WI38 (cell line): ENCODE measurements at regions not wholly inside any gene's neighbourhood (a gene's known extent, or its start where the extent isn't known, plus 50 kb on each side); places are given as distances from the start of the nearest gene placed in this dataset.

Experiments used
- H3K4me3 ChIP-seq: 2 replicates; pipeline ENCODE4 v1.5.1; 2011; ENCODE audit warnings: low read depth, mild to moderate bottlenecking, control low read depth, low read length
- CTCF ChIP-seq: IDR thresholded peaks from 2 replicates; pipeline ENCODE4 v1.5.1; 2012; ENCODE audit warnings: low read depth, mild to moderate bottlenecking, control low read depth, low read length

DNA sequence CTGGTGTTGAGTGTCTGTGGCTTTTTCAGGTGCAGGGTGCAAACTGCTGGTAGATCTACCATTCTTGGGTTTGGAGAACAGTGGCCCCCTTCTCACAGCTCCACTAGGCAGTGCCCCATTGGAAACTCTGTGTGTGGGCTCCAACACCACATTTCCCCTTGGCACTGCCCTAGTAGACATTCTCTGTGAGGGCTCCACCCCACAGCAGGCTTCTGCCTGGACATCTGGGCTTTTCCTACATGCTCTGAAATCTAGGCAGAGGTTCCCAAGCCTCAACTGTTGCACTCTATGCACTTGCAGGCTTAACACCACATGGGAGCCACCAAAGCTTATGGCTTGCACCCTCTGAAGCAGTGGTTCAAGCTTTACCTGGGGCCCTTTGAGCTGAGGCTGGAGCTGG lies 80.9 kb downstream of the BARX1 start:
- TF ChIP-seq CTCF = no peak
- H3K4me3 ChIP-seq = no peak overlapping the region

DNA sequence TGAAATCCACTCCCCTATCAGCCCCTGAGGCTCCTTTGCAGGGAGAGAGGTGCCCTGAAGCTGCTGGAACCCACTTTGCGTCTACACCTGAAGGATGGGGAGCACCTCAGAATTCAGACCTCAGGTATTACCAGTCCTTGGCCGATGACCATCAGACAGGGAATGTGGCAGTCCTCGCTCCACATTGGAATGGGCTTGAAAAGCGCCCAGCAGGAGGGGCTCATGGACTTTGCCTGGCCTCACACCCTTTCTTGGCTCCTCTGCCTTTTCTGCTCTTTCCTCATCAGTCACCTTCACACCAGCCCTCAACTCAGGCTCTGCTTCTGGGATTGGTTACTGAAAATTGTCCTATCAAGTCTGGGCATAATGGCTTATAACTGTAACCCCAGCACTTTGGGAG lies 83.9 kb downstream of the BARX1 start:
- no peak for TF ChIP-seq CTCF
- no peak overlapping the region for H3K4me3 ChIP-seq

DNA sequence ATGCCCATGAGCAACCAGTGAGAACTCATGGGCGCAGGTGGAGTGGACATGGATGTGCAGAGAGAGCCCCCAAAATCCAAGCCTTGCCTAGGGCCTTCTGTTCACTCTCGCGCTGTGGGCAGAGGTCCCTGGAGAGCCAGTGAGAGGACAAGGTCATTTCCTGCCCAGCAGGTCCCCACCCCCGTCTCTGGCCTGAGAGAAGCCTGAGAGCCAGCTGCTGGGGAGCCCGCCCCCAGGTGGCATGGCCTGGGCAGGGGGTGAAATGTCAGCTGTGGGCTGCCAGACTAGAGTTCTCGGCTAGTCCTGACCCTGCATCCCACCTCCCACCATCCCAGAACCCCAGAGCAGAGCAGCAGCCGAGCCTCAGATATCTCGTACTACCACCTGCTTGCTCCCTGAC lies 85.3 kb downstream of the BARX1 start:
- H3K4me3 ChIP-seq = no peak overlapping the region
- no peak for TF ChIP-seq CTCF

DNA sequence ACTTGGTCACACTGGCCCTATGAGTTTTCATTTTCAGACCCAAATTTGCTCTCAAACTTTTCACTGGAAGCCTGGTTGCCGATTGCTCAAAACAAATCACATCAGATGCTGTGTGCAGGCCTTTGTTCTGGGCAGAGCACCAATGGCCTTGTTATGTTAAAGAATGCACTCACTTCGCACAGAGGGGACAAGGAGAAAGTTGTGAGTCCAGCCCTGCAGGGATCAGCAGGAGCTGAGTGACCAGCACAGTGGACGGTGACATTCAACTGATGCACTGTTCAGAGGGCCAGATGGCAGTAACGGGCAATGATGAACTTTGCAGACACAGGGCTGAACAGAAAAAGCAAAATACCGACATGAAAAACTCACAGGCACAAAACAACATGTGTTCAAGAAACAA lies 86.1 kb downstream of the BARX1 start:
- TF ChIP-seq CTCF = no peak
- H3K4me3 ChIP-seq = no peak overlapping the region

GRCh38 chr9:93865716-93866115 lies 89.4 kb downstream of the BARX1 start:
- TF ChIP-seq CTCF = no peak
- H3K4me3 ChIP-seq = no peak overlapping the region

GRCh38 chr9:93865245-93865644 lies 89.9 kb downstream of the BARX1 start:
- H3K4me3 ChIP-seq = no peak overlapping the region
- no peak for TF ChIP-seq CTCF

DNA sequence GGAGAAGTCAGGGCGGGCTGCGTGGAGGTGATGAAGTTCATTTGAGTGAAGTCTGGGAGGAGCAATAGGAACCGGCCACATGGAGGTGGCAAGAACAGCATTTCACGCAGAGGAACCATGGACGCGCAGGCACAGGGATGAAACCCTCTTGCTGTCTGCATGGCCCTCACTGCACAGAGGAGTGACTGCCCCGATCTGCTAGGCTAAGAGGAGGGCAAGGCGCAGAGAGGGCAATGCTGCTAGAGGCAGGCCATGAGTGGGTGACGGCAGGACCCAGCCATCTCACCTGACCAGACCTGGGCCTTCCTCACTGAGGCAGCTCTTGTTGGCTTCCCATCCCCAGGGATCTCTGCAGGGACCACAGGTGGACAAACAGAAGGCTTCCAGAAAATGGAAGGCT lies 90.3 kb downstream of the BARX1 start:
- no peak for TF ChIP-seq CTCF
- no peak overlapping the region for H3K4me3 ChIP-seq

DNA sequence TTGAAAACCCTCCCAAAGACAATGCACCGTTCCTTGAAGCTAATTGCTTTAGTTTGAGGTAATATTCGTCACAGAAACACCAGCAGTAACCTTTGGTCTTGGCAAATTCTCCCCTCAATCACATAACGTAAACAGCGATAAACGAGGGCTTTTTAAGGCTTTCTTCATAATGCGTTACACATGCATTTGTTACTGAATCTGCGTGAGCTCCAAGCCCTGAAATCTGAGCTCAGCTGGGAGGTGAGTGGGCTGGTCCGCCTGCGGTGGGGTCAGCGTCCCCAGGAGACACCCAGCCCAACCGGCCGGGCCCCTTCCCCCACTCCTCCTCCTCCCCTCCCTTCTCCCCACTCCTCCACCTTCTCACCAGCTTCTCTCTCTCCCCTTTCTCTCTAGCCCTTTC lies 91.1 kb downstream of the BARX1 start:
- no peak for TF ChIP-seq CTCF
- no peak overlapping the region for H3K4me3 ChIP-seq
